Suprapubic skin (tissue), 4 donors: ENCODE measurements at regions not wholly inside any gene's neighbourhood (a gene's known extent, or its start where the extent isn't known, plus 50 kb on each side); places are given as distances from the start of the nearest gene placed in this dataset.

ENCODE experiments used
- DNase-seq, 2 donors: peaks; one replicate each; pipeline ENCODE4 v3.0.0-alpha.2; 2019; ENCODE audit warnings: low spot score in 2 of 2
- H3K27ac ChIP-seq: fragments of 200-600 bp; sonication (generic); one replicate; pipeline ENCODE4 v1.5.1; 2019
- H3K27me3 ChIP-seq: fragments of 200-600 bp; sonication (generic); one replicate; pipeline ENCODE4 v1.5.1; 2019
- H3K36me3 ChIP-seq: fragments of 200-600 bp; sonication (generic); one replicate; pipeline ENCODE4 v1.5.1; 2019
- H3K4me1 ChIP-seq: fragments of 200-600 bp; sonication (generic); one replicate; pipeline ENCODE4 v1.5.1; 2019
- H3K4me3 ChIP-seq: fragments of 200-600 bp; sonication (generic); one replicate; pipeline ENCODE4 v1.5.1; 2019; ENCODE audit warnings: mild to moderate bottlenecking
- H3K9me3 ChIP-seq: fragments of 200-600 bp; sonication (generic); one replicate; pipeline ENCODE4 v1.5.1; 2019
- CTCF ChIP-seq, 2 donors: fragments of 200-600 bp in 1 of 2; fragments of 450-650 bp in 1 of 2; sonication (generic) in 1 of 2; IDR thresholded peaks; one replicate each; pipeline ENCODE4 v1.5.1; 2016 to 2019; ENCODE audit warnings: antibody characterized with exemption in 2 of 2, mild to moderate bottlenecking in 1 of 2, moderate library complexity in 1 of 2
- EP300 ChIP-seq: sonication (generic); formaldehyde crosslinking; IDR thresholded peaks from one replicate; pipeline ENCODE4 v1.6.1; 2017; ENCODE audit warnings: antibody characterized with exemption
- POLR2A ChIP-seq, 2 donors: fragments of 450-650 bp; IDR thresholded peaks; one replicate each; pipeline ENCODE4 v1.6.1; 2017; ENCODE audit warnings: antibody characterized with exemption in 2 of 2, mild to moderate bottlenecking in 2 of 2, moderate library complexity in 2 of 2
- POLR2AphosphoS5 ChIP-seq, 3 donors: sonication (generic); formaldehyde crosslinking; IDR thresholded peaks; one replicate each; pipeline ENCODE4 v1.6.1; 2017; ENCODE audit warnings: antibody characterized with exemption in 3 of 3
- WGBS: methylation state at CpG from one replicate; pipeline ENCODE4 v1.1.5; 2018; 5-methylcytosine and 5-hydroxymethylcytosine counted together

- no peak for TF ChIP-seq POLR2A (IDR thresholded peaks at IDR 0.05)
- TF ChIP-seq EP300 = no peak
- no peak for TF ChIP-seq POLR2AphosphoS5 (IDR thresholded peaks at IDR 0.05)
- no peak for TF ChIP-seq CTCF (IDR thresholded peaks at IDR 0.05)
- Histone ChIP-seq H3K9me3 (no peaks in the 10 kb centered on the region), H3K27ac (no peak overlapping the region), H3K4me3 (no peak overlapping the region), H3K36me3 (no peaks in the 10 kb centered on the region), H3K27me3 (peaks cover 3% of the 10 kb centered on the region), H3K4me1 (peaks cover 9% of the 10 kb centered on the region)
- WGBS = 45% methylated on average over 21 of the region's 21 CpGs
- peak in 1 of 2 donors; percentile 48 for DNase-seq
Measured at GRCh38 chr17:72351884-72352346, 231.1 kb downstream of the SOX9 start.

- Histone ChIP-seq H3K27ac (no peak overlapping the region), H3K36me3 (no peaks in the 10 kb centered on the region), H3K4me1 (peaks cover 9% of the 10 kb centered on the region), H3K4me3 (no peak overlapping the region), H3K27me3 (peaks cover 3% of the 10 kb centered on the region), H3K9me3 (no peaks in the 10 kb centered on the region)
- DNase-seq = no peak
- TF ChIP-seq EP300 (no peak), CTCF (IDR thresholded peaks at IDR 0.05) (no peak), POLR2A (IDR thresholded peaks at IDR 0.05) (no peak), POLR2AphosphoS5 (IDR thresholded peaks at IDR 0.05) (no peak)
- 85% methylated on average over 9 of the region's 9 CpGs for WGBS
Measured at GRCh38 chr17:72353502-72353901, 232.7 kb downstream of the SOX9 start.

- TF ChIP-seq CTCF (IDR thresholded peaks at IDR 0.05) (no peak), EP300 (no peak), POLR2AphosphoS5 (IDR thresholded peaks at IDR 0.05) (no peak)
- peaks cover 9% of the 10 kb centered on the region for H3K4me1 ChIP-seq
- 93% methylated on average over 8 of the region's 8 CpGs for WGBS
- H3K36me3 ChIP-seq = no peaks in the 10 kb centered on the region
- H3K27ac ChIP-seq = no peak overlapping the region
- no peaks in the 10 kb centered on the region for H3K9me3 ChIP-seq
- no peak overlapping the region for H3K4me3 ChIP-seq
- H3K27me3 ChIP-seq = peaks cover 3% of the 10 kb centered on the region
- DNase-seq = no peak
Measured at GRCh38 chr17:72354071-72354470, 233.3 kb downstream of the SOX9 start.

GRCh38 chr17:72357764-72358365 lies 237.0 kb downstream of the SOX9 start:
- Histone ChIP-seq H3K27ac (no peak overlapping the region), H3K4me3 (no peak overlapping the region), H3K27me3 (peaks cover 11% of the 10 kb centered on the region), H3K9me3 (no peaks in the 10 kb centered on the region), H3K36me3 (no peaks in the 10 kb centered on the region), H3K4me1 (peaks cover 7% of the 10 kb centered on the region)
- TF ChIP-seq EP300 (no peak), POLR2AphosphoS5 (IDR thresholded peaks at IDR 0.05) (no peak), CTCF (IDR thresholded peaks at IDR 0.05) (no peak), POLR2A (IDR thresholded peaks at IDR 0.05) (no peak)
- no peak for DNase-seq
- 96% methylated on average over 3 of the region's 3 CpGs for WGBS

GRCh38 chr17:72358465-72358864 lies 237.6 kb downstream of the SOX9 start:
- Histone ChIP-seq H3K9me3 (no peaks in the 10 kb centered on the region), H3K4me1 (peaks cover 9% of the 10 kb centered on the region), H3K36me3 (no peaks in the 10 kb centered on the region), H3K4me3 (no peak overlapping the region), H3K27ac (no peak overlapping the region), H3K27me3 (peaks cover 13% of the 10 kb centered on the region)
- no peak for DNase-seq
- TF ChIP-seq POLR2A (IDR thresholded peaks at IDR 0.05) = no peak
- TF ChIP-seq CTCF (IDR thresholded peaks at IDR 0.05) = no peak
- no peak for TF ChIP-seq POLR2AphosphoS5 (IDR thresholded peaks at IDR 0.05)
- no peak for TF ChIP-seq EP300
